Bronchial epithelial cell (primary cell): ENCODE measurements at regions not wholly inside any gene's neighbourhood (a gene's known extent, or its start where the extent isn't known, plus 50 kb on each side); places are given as distances from the start of the nearest gene placed in this dataset.

Source experiments
- DNase-seq: peaks from one replicate; pipeline ENCODE4 v3.0.0-alpha.2; 2010; ENCODE audit warnings: low read depth
- FAIRE-seq: peaks from 2 replicates; lab custom pipeline; 2011; peaks lifted over from hg19 to GRCh38; lab: Jason Lieb, UNC
- H3K27me3 ChIP-seq: 2 replicates; pipeline ENCODE4 v1.5.1; 2011; ENCODE audit warnings: low read length; ENCODE audit not compliant: control insufficient read depth, insufficient read depth
- H3K36me3 ChIP-seq: 2 replicates; pipeline ENCODE4 v1.5.1; 2011; ENCODE audit warnings: low read length; ENCODE audit not compliant: control insufficient read depth, insufficient read depth
- H3K4me3 ChIP-seq: 2 replicates; pipeline ENCODE4 v1.5.1; 2011; ENCODE audit warnings: mild to moderate bottlenecking, low read depth, low read length, control low read depth
- TF ChIP-seq, protein P1 (sequence below): IDR thresholded peaks from 2 replicates; pipeline ENCODE4 v1.5.1; 2011; ENCODE audit warnings: mild to moderate bottlenecking, moderate library complexity, low read length, control low read depth, inconsistent platforms; ENCODE audit not compliant: insufficient read depth, severe bottlenecking

DNA sequence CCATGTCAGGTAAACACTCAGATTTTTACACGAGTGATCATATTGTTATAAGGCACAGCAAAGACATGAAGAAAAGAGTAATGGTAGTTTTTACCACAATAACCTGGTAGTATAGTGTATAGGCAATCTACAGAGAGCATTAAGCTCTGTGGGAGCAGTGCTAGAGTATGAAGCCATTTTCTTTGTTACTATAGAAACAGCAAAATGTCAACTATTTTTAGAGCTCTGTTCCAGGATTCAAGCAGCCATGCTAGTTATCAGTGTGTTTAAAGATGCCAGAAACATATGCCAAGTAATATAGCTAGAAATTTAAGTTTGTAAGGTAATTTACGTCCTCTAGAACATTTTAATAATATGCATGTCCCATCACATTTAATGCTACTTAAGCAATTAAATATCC, 77.6 kb upstream of the RGS18 start:
- DNase-seq (no peak), FAIRE-seq (no peak)
- Histone ChIP-seq H3K27me3 (no peaks in the 10 kb centered on the region), H3K4me3 (no peak overlapping the region), H3K36me3 (no peaks in the 10 kb centered on the region)
- TF ChIP-seq, protein P1, sequence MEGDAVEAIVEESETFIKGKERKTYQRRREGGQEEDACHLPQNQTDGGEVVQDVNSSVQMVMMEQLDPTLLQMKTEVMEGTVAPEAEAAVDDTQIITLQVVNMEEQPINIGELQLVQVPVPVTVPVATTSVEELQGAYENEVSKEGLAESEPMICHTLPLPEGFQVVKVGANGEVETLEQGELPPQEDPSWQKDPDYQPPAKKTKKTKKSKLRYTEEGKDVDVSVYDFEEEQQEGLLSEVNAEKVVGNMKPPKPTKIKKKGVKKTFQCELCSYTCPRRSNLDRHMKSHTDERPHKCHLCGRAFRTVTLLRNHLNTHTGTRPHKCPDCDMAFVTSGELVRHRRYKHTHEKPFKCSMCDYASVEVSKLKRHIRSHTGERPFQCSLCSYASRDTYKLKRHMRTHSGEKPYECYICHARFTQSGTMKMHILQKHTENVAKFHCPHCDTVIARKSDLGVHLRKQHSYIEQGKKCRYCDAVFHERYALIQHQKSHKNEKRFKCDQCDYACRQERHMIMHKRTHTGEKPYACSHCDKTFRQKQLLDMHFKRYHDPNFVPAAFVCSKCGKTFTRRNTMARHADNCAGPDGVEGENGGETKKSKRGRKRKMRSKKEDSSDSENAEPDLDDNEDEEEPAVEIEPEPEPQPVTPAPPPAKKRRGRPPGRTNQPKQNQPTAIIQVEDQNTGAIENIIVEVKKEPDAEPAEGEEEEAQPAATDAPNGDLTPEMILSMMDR, result no peak

DNA sequence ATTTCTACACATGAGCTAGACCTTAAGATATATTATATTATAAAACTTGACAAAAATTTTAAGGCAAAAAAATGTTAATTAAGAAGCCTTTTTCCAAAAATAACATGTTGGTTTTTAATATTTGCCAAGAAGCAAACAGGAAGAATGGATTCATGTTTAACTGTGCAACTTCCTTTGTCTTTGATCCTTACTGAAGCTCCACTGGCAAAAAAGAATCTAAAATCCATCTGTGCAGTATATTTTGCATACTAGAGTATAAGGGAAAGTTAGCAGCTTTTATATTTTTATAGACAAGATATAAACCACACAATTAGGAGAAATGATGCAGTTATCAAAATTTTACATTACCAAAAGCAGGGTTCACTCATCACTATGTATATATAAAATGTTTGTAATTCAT, 76.9 kb upstream of the RGS18 start:
- H3K4me3 ChIP-seq, result no peak overlapping the region
- DNase-seq, result no peak
- no peak for FAIRE-seq
- TF ChIP-seq, protein P1, result no peak
- no peaks in the 10 kb centered on the region for H3K27me3 ChIP-seq
- no peaks in the 10 kb centered on the region for H3K36me3 ChIP-seq

DNA sequence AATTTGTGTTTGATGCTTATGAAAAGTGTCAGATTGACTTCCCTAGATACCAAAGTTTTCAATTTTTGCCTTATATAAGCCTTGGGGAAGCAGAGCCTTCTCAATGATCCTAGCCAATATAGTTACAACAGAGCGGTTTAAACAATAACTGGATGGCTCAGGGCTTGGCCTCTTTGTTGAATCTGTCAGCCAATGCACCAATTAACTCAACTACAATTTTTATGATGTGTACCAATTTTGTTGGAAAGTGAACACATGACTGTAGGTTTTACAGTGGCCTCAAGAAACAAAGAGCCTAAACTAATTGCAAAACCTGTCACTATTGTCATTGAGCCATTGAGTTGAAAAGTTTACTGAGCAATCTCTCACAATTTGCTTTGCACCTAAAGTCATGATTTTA, 71.6 kb upstream of the RGS18 start:
- Histone ChIP-seq H3K27me3 (no peaks in the 10 kb centered on the region), H3K4me3 (no peak overlapping the region), H3K36me3 (no peaks in the 10 kb centered on the region)
- no peak for DNase-seq
- no peak for FAIRE-seq
- TF ChIP-seq, protein P1, result no peak

DNA sequence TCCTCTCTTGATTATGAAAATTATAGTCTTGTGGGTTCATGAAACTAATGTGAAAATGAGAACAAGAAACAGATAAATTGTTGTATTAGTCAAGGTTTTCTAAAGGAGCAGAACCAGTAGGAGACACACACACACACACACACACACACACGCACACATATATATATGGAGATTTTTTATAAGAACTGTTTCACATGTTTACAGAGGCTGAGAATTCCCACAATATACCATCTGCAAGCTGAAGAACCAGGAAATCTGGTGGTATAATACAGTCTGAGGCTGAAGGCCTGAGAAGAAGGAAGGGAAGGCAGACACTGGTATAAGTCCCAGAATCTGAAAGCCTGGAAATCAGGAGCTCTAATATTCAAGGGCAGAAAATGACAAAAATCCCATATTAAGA, 70.9 kb upstream of the RGS18 start:
- no peaks in the 10 kb centered on the region for H3K36me3 ChIP-seq
- TF ChIP-seq, protein P1, result no peak
- H3K27me3 ChIP-seq, result no peaks in the 10 kb centered on the region
- no peak for FAIRE-seq
- H3K4me3 ChIP-seq, result no peak overlapping the region
- no peak for DNase-seq

DNA sequence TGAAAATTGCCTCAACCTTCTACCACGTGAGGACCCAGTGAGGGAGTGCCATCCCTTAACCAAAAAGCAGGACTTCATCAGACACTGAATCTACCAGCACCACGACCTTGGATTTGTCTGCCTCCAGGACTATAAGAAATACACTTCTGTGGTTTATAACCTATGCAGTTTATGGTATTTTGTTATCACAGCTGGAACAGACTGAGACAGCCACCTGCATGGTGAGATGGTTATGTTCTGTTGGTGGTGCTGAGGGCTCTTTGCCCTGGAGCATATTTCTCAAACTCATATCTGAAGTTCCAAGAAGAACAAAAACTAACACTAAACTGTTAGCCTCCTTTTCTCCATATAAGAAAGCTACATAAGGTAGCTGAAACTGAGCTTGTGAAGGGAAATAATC, 69.8 kb upstream of the RGS18 start:
- FAIRE-seq (no peak), DNase-seq (no peak)

DNA sequence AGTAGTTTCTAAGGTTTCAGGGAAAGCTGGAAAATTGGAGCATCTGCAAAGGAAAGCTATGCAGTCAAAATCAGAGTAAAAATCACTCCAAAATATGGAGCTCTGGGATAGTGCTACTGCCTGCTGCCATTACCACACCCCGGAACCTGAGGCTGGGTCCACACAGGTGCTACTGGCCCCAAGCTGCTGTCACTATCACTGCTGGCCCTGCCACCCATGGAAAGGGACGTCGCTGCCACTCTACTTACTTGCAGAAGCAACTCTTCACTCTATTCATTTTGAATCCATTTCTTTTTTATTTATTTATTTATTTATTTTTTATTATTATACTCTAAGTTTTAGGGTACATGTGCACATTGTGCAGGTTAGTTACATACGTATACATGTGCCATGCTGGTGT, 60.3 kb upstream of the RGS18 start:
- H3K4me3 ChIP-seq, result no peak overlapping the region
- FAIRE-seq (no peak), DNase-seq (no peak)
- H3K27me3 ChIP-seq, result no peaks in the 10 kb centered on the region
- TF ChIP-seq, protein P1, result no peak
- H3K36me3 ChIP-seq, result no peaks in the 10 kb centered on the region

More for the DNA sequence above, 69.8 kb upstream of the RGS18 start:
- no peak overlapping the region for H3K4me3 ChIP-seq
- no peaks in the 10 kb centered on the region for H3K36me3 ChIP-seq
- H3K27me3 ChIP-seq, result no peaks in the 10 kb centered on the region
- TF ChIP-seq, protein P1, result no peak
